Omental fat pad (tissue), 3 donors: ENCODE measurements at regions not wholly inside any gene's neighbourhood (a gene's known extent, or its start where the extent isn't known, plus 50 kb on each side); places are given as distances from the start of the nearest gene placed in this dataset.

ENCODE experiments used
- ATAC-seq: fragments of 150-250 bp; one replicate; pipeline ENCODE4 v1.9.1; 2016; ENCODE audit warnings: mild to moderate bottlenecking, moderate library complexity; ENCODE audit not compliant: low FRiP score
- DNase-seq: peaks from one replicate; pipeline ENCODE4 v3.0.0-alpha.2; 2019; ENCODE audit warnings: low spot score
- TF ChIP-seq, protein P1 (sequence below), 3 donors: fragments of 450-650 bp; IDR thresholded peaks; one replicate each; pipeline ENCODE4 v1.5.1; 2016 to 2017; ENCODE audit warnings: antibody characterized with exemption in 3 of 3, mild to moderate bottlenecking in 3 of 3, moderate library complexity in 2 of 3

DNA sequence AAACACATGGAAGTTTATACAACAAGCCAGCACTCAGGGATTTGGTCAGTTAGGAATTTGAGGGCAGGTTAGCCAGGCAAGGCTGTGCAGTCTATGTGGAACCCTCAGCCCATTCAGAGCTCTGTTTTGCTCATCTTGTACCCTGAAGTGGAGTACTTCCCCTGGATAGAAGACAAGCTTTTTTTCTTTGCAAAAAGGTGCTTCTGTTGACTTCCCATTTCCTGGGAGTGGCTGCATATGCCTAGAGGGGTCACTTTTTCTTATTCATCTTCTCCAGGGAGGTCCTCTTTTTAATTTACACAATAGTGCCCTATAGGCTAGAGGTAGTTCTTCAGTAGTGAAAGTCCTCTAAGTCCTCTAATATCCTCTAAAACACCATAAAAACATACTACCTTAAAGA, 225.0 kb upstream of the P2RY1 start:
- DNase-seq (no peak), ATAC-seq (no peak)
- TF ChIP-seq, protein P1, sequence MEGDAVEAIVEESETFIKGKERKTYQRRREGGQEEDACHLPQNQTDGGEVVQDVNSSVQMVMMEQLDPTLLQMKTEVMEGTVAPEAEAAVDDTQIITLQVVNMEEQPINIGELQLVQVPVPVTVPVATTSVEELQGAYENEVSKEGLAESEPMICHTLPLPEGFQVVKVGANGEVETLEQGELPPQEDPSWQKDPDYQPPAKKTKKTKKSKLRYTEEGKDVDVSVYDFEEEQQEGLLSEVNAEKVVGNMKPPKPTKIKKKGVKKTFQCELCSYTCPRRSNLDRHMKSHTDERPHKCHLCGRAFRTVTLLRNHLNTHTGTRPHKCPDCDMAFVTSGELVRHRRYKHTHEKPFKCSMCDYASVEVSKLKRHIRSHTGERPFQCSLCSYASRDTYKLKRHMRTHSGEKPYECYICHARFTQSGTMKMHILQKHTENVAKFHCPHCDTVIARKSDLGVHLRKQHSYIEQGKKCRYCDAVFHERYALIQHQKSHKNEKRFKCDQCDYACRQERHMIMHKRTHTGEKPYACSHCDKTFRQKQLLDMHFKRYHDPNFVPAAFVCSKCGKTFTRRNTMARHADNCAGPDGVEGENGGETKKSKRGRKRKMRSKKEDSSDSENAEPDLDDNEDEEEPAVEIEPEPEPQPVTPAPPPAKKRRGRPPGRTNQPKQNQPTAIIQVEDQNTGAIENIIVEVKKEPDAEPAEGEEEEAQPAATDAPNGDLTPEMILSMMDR (IDR thresholded peaks at IDR 0.05) = no peak

- TF ChIP-seq, protein P1 (IDR thresholded peaks at IDR 0.05) = no peak
- DNase-seq = no peak
- no peak for ATAC-seq
Measured at GRCh38 chr3:152610622-152611021, 224.3 kb upstream of the P2RY1 start.

DNA sequence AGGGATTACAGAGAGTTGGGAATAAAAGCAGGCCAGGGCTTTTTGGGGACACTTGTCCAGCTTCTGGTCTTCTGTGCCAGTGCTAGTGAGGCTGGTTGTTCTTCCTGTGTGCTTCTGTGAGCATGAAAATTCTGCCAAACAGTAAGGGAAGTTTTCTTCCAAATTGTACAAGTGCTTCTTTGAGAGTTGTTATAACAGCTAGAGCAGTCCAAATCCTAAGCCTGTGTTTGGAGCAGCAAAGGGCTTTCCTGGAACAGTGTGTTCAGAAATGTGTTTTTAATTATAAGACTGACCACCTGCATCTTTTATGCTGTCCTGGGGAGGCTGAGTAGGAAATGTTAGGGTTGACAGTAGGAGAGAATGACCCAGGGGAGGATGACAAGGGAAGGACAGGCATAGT, 223.0 kb upstream of the P2RY1 start:
- DNase-seq (no peak), ATAC-seq (no peak)
- TF ChIP-seq, protein P1 (IDR thresholded peaks at IDR 0.05) = no peak

- no peak for DNase-seq
- TF ChIP-seq, protein P1 (IDR thresholded peaks at IDR 0.05) = no peak
- no peak for ATAC-seq
Measured at GRCh38 chr3:152613851-152614250, 221.1 kb upstream of the P2RY1 start.

DNA sequence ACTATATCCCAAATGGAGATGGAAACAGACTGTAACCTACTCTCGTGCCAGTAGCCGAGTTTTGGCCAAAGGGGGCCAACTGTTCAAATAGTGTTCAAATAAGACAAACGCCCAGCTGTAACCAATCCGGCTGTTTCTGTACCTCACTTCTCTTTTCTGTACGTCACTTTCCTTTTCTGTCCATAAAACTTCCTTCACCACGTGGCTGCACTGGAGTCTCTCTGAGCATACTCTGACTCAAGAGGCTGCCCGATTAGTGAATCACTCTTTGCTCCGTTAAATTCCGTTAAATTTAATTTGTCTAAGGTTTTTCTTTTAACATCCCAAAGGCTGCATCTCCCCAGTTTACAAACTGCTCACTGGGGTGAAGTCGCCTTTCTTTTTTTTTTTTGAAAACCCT, 219.2 kb upstream of the P2RY1 start:
- TF ChIP-seq, protein P1 (IDR thresholded peaks at IDR 0.05) = no peak
- DNase-seq = no peak
- ATAC-seq = no peak

- TF ChIP-seq, protein P1 (IDR thresholded peaks at IDR 0.05) = no peak
- ATAC-seq (no peak), DNase-seq (no peak)
Measured at GRCh38 chr3:152617609-152618008, 217.3 kb upstream of the P2RY1 start.

GRCh38 chr3:152618529-152618928, 216.4 kb upstream of the P2RY1 start:
- no peak for ATAC-seq
- DNase-seq = no peak
- TF ChIP-seq, protein P1 (IDR thresholded peaks at IDR 0.05) = no peak
